LNCaP clone FGC (cell line): ENCODE measurements at regions not wholly inside any gene's neighbourhood (a gene's known extent, or its start where the extent isn't known, plus 50 kb on each side); places are given as distances from the start of the nearest gene placed in this dataset.

Experiments used
- DNase-seq: peaks from one replicate; pipeline ENCODE4 v3.0.0-alpha.2; 2011; ENCODE audit warnings: low read depth
- H3K4me3 ChIP-seq: 2 replicates; pipeline ENCODE4 v1.5.1; 2011; ENCODE audit warnings: mild to moderate bottlenecking, low read depth, low read length, control low read depth
- TF ChIP-seq, protein P1 (sequence below): IDR thresholded peaks from 2 replicates; pipeline ENCODE4 v1.5.1; 2012; ENCODE audit warnings: mild to moderate bottlenecking; ENCODE audit not compliant: control insufficient read depth, insufficient read depth; ENCODE audit errors: extremely low read depth

DNA sequence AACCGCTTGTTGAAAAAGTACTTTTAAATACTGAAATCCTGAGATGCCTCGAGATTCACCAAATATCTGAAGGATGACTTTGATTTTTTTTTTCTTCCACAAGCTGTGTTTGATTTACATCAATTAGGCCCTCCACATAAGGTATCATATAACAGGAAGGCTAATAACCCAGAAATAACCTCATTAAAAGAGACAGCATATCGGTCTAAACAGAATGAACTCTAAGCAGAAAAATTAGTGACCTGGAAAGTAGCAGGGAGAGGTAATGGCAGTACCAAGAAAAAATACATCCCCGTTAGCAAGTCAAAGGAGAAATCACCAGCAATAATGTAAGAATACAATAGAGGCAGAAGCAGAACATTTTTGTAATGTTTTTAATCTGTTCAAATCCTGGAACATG is 452.4 kb upstream of the TSHZ3 start:
- TF ChIP-seq, protein P1, sequence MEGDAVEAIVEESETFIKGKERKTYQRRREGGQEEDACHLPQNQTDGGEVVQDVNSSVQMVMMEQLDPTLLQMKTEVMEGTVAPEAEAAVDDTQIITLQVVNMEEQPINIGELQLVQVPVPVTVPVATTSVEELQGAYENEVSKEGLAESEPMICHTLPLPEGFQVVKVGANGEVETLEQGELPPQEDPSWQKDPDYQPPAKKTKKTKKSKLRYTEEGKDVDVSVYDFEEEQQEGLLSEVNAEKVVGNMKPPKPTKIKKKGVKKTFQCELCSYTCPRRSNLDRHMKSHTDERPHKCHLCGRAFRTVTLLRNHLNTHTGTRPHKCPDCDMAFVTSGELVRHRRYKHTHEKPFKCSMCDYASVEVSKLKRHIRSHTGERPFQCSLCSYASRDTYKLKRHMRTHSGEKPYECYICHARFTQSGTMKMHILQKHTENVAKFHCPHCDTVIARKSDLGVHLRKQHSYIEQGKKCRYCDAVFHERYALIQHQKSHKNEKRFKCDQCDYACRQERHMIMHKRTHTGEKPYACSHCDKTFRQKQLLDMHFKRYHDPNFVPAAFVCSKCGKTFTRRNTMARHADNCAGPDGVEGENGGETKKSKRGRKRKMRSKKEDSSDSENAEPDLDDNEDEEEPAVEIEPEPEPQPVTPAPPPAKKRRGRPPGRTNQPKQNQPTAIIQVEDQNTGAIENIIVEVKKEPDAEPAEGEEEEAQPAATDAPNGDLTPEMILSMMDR = no peak
- DNase-seq = no peak
- no peak overlapping the region for H3K4me3 ChIP-seq

DNA sequence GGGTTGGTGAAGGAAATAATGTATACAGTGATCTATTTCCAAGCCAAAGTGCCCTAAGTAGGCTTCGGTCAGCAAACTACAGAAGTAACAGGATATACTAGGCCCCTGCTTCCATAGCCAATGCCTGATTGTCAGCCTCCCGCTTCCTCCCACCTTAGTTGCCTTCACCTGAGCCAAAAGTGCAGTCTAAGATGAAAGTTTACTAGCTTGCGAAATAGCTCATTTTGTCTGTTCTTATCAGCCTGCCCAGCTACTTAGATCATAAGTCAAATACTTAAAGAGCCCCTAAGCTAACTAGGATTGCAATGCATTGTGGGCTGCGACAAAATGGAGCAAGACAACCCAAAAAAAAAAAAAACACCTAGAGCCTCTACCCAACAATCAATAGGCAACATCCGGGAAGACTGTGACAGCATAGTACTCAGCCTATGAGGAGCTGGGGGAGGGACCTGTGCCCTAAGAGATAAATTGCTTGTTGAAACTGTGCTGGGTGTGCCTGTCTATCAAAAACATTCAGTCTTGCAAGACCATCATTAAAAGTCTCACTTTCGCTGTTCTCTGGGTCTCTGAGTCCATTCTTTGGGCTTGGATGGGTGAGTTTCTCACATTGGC is 454.7 kb upstream of the TSHZ3 start:
- TF ChIP-seq, protein P1 = no peak
- no peak overlapping the region for H3K4me3 ChIP-seq
- DNase-seq = no peak

DNA sequence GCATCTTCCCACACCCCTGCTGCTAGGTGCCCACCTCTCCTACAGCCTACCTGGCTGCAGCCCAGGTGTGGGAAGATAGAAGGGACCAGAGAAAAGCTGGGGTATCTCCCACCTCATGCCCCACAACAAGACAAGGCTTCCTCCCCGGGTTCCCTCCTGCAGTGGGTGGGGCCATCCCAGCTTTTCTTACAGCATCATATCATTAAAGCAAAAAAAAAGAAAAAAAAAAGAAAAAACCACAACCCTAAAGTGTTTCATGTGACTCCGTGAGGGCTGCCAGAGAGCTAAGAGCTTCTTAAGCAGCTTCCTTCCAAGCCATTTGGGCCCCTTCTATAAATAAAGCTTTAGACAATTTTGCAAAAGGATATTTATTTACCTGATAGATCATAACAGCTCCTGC is 455.4 kb upstream of the TSHZ3 start:
- no peak for DNase-seq
- no peak overlapping the region for H3K4me3 ChIP-seq
- TF ChIP-seq, protein P1 = no peak

DNA sequence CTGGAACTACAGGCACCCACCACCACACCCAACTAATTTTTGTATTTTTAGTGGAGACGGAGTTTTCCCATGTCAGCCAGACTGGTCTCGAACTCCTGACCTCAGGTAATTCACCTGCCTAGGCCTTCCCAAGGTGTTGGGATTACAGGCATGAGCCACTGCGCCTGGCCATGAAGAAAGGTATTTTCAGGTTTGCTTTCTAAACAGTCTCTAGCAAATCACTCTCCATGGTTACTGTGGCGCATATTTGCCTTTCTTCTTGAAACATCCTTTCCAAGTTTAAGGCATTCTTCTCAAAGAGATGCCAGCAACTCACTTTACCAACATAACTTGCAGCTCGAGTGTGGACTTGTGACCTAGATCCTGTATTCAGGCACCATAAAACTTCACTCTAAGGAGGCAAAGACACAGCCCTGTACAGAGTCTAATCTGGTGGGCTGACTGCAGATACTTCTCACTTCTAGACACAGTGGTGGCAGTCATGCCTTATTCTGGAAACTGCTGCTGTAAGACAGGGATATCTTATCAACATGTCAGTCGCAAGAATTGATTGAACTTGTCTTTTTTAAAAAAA is 461.4 kb upstream of the TSHZ3 start:
- no peak overlapping the region for H3K4me3 ChIP-seq
- DNase-seq = no peak
- TF ChIP-seq, protein P1 = no peak

DNA sequence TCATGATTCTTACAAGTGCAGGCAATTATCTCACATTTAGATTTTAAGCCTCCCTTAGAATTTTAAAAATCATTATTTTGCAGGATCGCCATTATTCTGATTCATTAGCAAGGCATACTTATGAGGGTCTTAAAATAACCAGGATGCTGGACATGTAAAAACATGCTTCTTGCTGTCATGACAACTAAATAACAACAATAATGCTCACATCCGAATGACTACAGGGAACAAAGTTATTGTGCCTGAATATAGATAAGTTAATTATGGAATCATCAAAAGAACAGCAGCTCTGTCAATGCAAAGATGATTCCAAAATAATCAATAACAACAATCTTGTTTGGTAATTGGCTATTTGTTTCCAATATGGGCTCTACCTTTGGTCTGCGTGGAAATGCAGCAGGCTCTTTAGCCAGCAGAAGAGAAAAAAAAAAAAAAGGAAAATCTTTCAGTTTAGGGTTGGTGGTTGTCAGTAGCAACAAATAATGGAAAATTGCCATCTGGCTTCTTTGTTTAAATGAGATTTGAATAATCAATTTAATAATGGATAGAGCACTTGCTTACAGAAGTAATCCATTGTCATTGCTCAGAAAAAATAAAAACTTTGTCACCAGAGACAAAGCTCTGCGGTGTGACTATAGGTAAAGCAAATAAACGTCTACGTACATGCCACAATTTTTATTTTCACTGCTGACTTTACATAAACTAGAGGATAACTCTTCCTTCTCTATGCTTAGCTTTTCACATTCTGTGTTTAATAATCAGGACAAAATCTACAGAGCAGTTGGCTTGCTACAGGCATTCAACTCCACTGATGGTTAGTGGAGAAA is 468.9 kb upstream of the TSHZ3 start:
- TF ChIP-seq, protein P1 = no peak
- no peak overlapping the region for H3K4me3 ChIP-seq
- DNase-seq = no peak

DNA sequence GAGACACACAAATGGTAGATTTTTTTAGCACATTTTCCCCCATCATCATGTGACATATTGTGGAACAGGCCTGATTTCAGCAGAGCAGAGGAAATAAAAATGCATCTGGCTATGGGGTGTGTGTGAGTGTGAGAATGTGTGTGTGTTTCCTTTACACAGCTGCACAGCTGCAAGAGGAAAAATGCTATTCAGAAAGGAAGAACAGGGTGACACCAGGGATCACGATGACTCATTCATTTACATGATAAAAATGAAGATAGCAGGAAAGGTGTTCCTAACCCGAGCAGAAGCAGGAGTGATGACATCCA is 469.5 kb upstream of the TSHZ3 start:
- no peak for DNase-seq
- H3K4me3 ChIP-seq = no peak overlapping the region
- TF ChIP-seq, protein P1 = no peak
